ENCODE measurements at regions not wholly inside any gene's neighbourhood (a gene's known extent, or its start where the extent isn't known, plus 50 kb on each side); places are given as distances from the start of the nearest gene placed in this dataset.

DNA sequence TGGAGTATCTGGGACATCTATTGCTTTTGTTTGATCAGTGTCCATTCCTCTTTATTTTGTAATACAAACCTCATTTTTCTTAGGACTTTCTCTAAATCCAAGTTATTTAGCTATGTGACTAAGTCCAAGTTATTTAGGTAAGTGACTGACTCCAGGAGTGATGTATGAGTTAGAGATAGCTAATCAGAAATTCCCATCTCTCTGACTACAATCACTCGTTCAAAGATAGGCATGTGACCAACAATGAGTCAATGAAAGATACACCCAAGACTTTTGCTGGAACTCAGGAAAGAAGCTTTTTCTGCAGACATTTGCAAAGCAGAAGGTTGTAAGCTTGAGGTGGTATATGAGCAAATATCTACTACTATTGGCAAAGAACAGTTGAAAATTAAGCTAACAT lies 72.5 kb upstream of the KCNIP4 start:
- DNase-seq (ENCODE audit: low spot score): no peak

GRCh38 chr4:22020129-22020528 lies 71.6 kb upstream of the KCNIP4 start:
- no peak for DNase-seq (ENCODE audit: low spot score)

- DNase-seq (ENCODE audit: low spot score): no peak
These were observed 71.1 kb upstream of the KCNIP4 start for GRCh38 chr4:22019676-22020075.

DNA sequence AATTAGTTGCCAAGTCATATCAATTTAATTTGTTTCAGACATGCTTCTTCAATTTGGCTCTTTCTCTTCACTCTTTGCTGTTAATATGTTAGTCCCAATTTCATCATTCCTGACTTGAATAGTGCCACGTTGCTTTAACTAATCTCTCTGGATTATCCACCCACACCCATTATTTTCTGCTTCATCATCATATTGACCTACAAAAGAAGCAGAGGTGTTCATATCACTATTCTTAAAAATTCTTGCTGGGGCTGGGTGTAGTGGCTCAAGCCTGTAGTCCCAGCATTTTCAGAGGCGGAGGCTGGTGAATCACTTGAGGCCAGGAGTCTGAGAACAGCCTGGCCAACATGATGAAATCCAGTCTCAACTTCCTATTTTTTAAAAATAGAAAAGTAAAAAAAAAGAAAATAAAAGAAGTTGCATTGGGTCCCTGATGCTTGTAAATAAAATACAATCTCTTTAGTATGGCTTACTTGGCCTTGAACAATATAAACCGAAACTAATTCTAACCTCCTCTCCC lies 65.7 kb upstream of the KCNIP4 start:
- no peak for DNase-seq (ENCODE audit: low spot score)

GRCh38 chr4:22003878-22004277 lies 55.3 kb upstream of the KCNIP4 start:
- DNase-seq (ENCODE audit: low spot score): no peak

Measured in putamen (tissue), 1 donor.